NCI-H1417 treated with DMSO at 0.1 percent for 48 hours (cell line): ENCODE measurements at regions not wholly inside any gene's neighbourhood (a gene's known extent, or its start where the extent isn't known, plus 50 kb on each side); places are given as distances from the start of the nearest gene placed in this dataset.
"Not testable (repeated sequence)": the region's sequence is repeated elsewhere in the genome, so short reads cannot be mapped to it uniquely, and the experiment has no call there.

Experiments
- DNase-seq: peaks from one replicate; lab custom pipeline; 2025; lab: John Stamatoyannopoulos, UW

DNA sequence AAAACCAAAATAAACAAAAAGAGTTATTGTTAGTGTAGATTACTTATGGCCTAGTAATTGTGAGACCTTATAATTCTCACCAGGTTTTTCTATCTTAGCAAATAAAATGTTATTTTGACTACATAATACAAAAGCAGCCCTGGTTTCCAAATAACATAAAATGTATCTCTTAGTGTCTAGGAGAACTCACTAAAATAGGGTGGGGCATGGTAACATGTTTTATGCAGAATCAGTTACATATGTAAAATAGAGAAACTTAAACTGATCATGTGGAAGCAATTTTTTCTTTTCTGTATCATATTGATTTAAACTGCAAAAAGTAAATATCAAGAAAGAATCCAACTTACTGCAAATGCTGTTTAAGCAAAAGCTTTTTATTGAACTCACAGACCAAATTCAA is 431.1 kb upstream of the ALCAM start:
- DNase-seq, result no peak

DNA sequence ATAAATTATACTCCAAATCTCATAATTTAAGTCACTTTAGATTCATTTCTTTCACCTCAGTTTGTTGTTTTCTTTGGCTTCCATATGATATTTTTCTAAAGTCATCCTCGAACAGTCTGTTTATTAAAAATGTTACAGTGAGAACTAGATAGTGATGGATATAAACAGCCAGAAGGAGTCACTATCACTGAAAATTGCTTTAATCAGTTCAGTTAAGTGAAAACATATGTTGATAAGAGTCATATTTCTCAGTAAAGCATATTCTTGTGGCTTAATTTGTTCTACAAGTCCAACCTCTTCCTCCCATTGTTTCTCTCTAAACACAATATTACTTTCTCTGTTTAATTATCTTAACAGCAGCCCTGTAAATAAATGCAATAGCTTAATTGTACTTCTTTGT is 427.5 kb upstream of the ALCAM start:
- no peak for DNase-seq

GRCh38 chr3:104941785-104942184 is 424.9 kb upstream of the ALCAM start:
- no peak for DNase-seq

GRCh38 chr3:104943974-104944373 is 422.7 kb upstream of the ALCAM start:
- DNase-seq, result no peak

- no peak for DNase-seq
These were observed 418.8 kb upstream of the ALCAM start for GRCh38 chr3:104947943-104948342.

- DNase-seq, result not testable (repeated sequence)
These were observed 416.9 kb upstream of the ALCAM start for GRCh38 chr3:104949810-104950209.

- DNase-seq, result no peak
These were observed 415.3 kb upstream of the ALCAM start for GRCh38 chr3:104951426-104951825.

- no peak for DNase-seq
These were observed 414.4 kb upstream of the ALCAM start for GRCh38 chr3:104952146-104952972.

DNA sequence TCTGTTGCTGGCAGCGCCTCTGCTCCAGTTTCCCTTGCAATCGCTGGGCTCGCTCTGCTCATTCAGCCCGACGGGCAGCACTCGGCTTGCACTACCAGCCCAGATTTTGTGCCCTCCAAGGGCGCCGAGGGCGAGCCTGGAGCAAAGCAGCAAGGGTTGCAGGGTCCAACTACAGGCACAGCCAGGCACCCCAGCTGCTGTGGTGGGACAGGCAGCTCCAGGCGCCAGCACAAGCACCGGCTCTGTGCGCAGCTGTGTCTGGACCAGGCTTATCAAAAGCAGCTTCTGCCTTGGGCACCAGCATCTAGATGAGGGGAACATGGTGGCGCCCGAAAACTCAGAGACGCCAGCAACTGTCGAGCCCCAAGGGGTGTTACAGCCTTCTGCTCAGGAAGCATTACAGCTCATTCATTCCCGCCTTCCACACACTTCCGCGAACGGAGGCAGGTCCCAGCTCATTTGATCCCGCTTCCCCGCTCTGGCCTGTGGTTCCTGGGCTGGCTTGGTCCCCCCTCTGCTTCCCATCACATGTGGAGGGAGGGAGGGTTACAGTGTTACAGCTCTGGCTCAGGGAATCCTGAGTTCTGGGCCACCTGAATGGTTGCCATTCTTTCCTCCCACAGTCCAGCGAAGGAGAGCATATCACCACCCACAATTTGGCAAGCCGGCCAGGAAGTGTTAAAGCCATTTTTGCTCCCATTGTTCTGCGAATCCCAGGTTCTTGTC is 409.9 kb upstream of the ALCAM start:
- DNase-seq, result no peak

GRCh38 chr3:104960579-104960978 is 406.1 kb upstream of the ALCAM start:
- no peak for DNase-seq

GRCh38 chr3:104961851-104962250 is 404.9 kb upstream of the ALCAM start:
- no peak for DNase-seq

- DNase-seq, result no peak
These were observed 392.4 kb upstream of the ALCAM start for GRCh38 chr3:104974316-104974715.

DNA sequence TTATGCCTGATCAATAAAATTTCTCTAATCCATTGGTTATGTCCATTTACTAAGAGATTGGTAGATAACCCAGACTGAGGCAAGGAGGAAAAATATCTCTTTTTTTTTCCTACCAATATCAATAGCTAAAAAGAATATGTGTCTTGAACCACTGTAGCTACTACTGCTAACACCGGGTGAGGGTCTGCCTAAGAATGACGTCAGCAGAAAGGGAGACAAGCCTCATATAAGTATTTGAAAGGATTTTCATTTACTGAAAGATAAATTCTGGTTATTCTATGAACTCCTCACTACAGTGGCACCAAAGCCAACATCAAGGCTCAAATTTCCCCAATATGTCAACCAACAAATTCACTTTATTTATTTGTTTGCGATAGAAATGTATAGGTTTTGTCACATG is 389.0 kb upstream of the ALCAM start:
- no peak for DNase-seq

DNA sequence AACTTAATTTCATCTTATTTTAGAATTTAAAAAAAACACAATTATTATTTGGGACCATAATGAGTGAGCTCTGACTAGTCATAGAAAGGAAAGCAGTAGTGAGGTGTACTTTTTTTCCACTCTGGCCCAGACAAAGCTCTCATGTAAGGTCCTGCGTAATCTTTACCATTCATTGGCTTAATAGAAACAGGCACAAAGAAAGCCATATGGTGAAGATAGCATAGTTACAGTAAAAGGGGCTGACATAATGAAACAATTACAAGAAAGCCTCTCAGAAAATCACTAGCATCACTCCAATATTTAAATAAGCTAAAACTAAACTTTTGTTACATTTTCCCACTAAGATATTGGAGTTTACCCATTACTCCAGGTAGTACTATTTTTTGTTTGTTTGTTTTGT is 384.6 kb upstream of the ALCAM start:
- no peak for DNase-seq

- no peak for DNase-seq
These were observed 378.9 kb upstream of the ALCAM start for GRCh38 chr3:104987859-104988258.

GRCh38 chr3:104988496-104988895 is 378.2 kb upstream of the ALCAM start:
- DNase-seq, result no peak

DNA sequence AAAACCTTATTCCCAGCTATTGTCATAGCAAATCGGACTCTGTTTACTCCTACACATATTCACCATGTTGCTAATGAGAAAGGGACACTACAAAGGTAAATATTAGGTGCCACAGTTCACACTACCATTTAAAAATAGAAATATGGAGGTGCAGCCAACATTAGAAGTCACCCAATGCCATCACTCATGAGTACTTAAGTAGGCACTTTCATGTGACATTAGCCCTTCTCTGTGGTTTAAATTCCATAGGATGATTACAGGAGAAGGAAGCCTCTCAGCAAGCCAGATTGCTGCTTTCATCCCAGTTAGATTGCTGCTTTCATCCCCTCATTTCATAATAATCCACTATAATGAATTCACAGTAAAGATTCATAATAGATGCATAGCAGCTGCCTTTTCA is 376.8 kb upstream of the ALCAM start:
- no peak for DNase-seq

- DNase-seq, result no peak
These were observed 376.0 kb upstream of the ALCAM start for GRCh38 chr3:104990758-104991157.

- no peak for DNase-seq
These were observed 374.0 kb upstream of the ALCAM start for GRCh38 chr3:104992676-104993075.

GRCh38 chr3:105006164-105006563 is 360.5 kb upstream of the ALCAM start:
- DNase-seq, result no peak

GRCh38 chr3:105013657-105014056 is 353.1 kb upstream of the ALCAM start:
- no peak for DNase-seq

DNA sequence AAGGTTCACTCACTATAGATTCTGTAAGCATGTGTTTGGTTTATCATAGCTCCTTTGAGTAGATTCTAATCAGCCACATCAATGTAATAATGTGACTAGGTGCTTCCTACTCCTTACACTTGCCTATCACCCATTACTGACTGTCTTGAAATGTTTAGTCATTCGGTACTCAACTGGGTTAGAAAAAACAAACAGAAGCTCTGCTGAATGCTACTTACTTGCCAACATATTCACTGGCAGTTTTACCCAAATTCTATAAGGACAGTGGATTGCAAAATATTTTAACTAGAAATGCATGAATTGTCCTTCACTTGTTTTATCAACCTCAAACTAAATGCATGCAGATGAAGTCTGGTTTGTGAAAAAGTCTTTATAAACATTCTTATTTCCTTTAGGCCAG is 352.1 kb upstream of the ALCAM start:
- no peak for DNase-seq

DNA sequence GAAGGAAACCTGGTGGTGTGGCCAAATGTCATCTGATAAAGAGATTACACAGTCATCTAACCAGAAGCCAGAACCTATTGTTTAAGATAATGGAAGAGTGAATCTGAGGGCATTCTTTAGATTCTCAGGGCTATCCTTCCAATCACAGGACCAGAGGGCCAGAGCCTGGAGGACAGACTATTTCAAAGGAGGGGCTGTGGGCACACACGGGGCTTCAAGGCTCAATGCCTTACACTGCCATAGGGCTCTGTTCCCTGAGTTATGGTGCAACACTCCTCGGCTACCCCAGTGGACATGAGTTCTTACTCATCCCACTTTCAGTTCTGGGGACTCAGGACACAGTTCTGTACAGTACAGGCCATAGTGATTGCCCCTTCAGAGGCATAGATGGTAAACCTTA is 343.9 kb upstream of the ALCAM start:
- DNase-seq, result no peak

DNA sequence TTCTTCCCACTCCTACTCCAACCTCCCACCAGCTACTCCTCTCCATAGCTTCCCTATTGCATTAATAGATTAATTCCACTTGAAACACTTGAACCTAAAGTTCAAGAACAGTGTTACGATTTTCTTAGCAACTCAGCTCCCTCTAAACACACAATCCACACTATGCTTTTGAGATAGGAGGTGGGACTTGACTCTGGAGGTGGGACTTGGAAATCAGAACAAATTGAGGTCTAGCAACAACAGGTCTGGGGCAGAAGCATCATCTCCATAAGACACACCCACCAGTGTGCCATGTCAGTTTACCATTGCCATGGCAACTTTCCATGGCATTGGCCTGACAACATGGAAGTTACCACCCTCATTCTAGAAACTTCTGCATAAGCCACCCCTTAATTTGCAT is 336.5 kb upstream of the ALCAM start:
- no peak for DNase-seq
